Stomach (tissue), 8 donors: ENCODE measurements at regions not wholly inside any gene's neighbourhood (a gene's known extent, or its start where the extent isn't known, plus 50 kb on each side); places are given as distances from the start of the nearest gene placed in this dataset.

Source experiments
- DNase-seq, 2 donors: peaks; one replicate each; pipeline versions ENCODE4 v3.0.0 to v3.0.0-alpha.2; 2013 to 2019
- H3K27ac ChIP-seq, 5 donors: fragments of 200-600 bp in 4 of 5; sonication (generic) in 4 of 5; one replicate each; pipeline ENCODE4 v1.5.1; 2013 to 2019; ENCODE audit warnings: mild to moderate bottlenecking in 1 of 5, moderate library complexity in 1 of 5
- H3K27me3 ChIP-seq, 3 donors: fragments of 200-600 bp; sonication (generic); one replicate each; pipeline ENCODE4 v1.5.1; 2017 to 2019; ENCODE audit warnings: mixed run types in 1 of 3
- H3K36me3 ChIP-seq, 4 donors: fragments of 200-600 bp; sonication (generic); 1 replicate in 3 of 4; 2 replicates in 1 of 4; pipeline ENCODE4 v1.5.1; 2016 to 2019
- H3K4me1 ChIP-seq, 4 donors: fragments of 200-600 bp; sonication (generic); one replicate each; pipeline ENCODE4 v1.5.1; 2016 to 2019
- H3K4me3 ChIP-seq, 4 donors: fragments of 200-600 bp; sonication (generic) in 3 of 4; one replicate each; pipeline ENCODE4 v1.5.1; 2016 to 2019; ENCODE audit warnings: mild to moderate bottlenecking in 1 of 4
- H3K9me3 ChIP-seq, 4 donors: fragments of 200-600 bp; sonication (generic); one replicate each; pipeline ENCODE4 v1.5.1; 2016 to 2019
- CTCF ChIP-seq, 7 experiments: fragments of 450-650 bp in 4 of 7; fragments of 200-600 bp in 3 of 7; sonication (generic) in 3 of 7; IDR thresholded peaks; one replicate each; pipeline ENCODE4 v1.5.1; 2016 to 2019; ENCODE audit warnings: antibody characterized with exemption in 7 of 7, control low read depth in 2 of 7, mild to moderate bottlenecking in 1 of 7
- EP300 ChIP-seq: sonication (generic); formaldehyde crosslinking; IDR thresholded peaks from one replicate; pipeline ENCODE4 v1.6.1; 2017; ENCODE audit warnings: antibody characterized with exemption
- POLR2A ChIP-seq, 4 donors: fragments of 450-650 bp; IDR thresholded peaks; one replicate each; pipeline ENCODE4 v1.6.1; 2016; ENCODE audit warnings: antibody characterized with exemption in 4 of 4, control low read depth in 2 of 4, mild to moderate bottlenecking in 1 of 4, moderate library complexity in 1 of 4
- POLR2AphosphoS5 ChIP-seq, 3 donors: sonication (generic); formaldehyde crosslinking; IDR thresholded peaks; one replicate each; pipeline ENCODE4 v1.6.1; 2016; ENCODE audit warnings: antibody characterized with exemption in 3 of 3
- WGBS, 5 donors: extraction: QIAGEN DNeasy Blood & Tissue Kit in 3 of 5; methylation state at CpG; one replicate each; pipeline versions ENCODE4 v1.1.5 to v1.1.7; 2013 to 2018; 5-methylcytosine and 5-hydroxymethylcytosine counted together
- intact Hi-C: fragments of 100-400 bp; cut with DNase I; formaldehyde crosslinking; loops from one replicate; pipeline ENCODE4 v1.15.1; 2023; ENCODE audit warnings: low total_unique reads
- donor health status: healthy with polysubstance abuse.
- donor health status: Bipolar disorder and iron deficiency.
- donor health status: healthy.

- DNase-seq = no peak
- intact Hi-C loops = no loop called here
- TF ChIP-seq POLR2A (IDR thresholded peaks at IDR 0.05) (no peak), POLR2AphosphoS5 (IDR thresholded peaks at IDR 0.05) (no peak), EP300 (no peak), CTCF (IDR thresholded peaks at IDR 0.05) (no peak)
- Histone ChIP-seq H3K36me3 (no peaks in the 10 kb centered on the region), H3K27ac (peak overlapping the region in 1 of 5 donors; percentile 80), H3K9me3 (no peaks in the 10 kb centered on the region), H3K4me3 (no peak overlapping the region), H3K4me1 (peaks cover 0 to 6% (median 0%) of the 10 kb centered on the region in 4 donors), H3K27me3 (no peaks in the 10 kb centered on the region)
- WGBS, 5 donors = 38 to 55% (median 43%) methylated on average over 10 of the region's 10 CpGs
Observed at GRCh38 chr2:236359426-236360045, 95.3 kb upstream of the ASB18 start.

GRCh38 chr2:236360496-236360895 lies 96.3 kb upstream of the ASB18 start:
- no peaks in the 10 kb centered on the region for H3K36me3 ChIP-seq
- H3K4me3 ChIP-seq = no peak overlapping the region
- 21 to 56% (median 26%) methylated on average over 4 of the region's 4 CpGs for WGBS, 5 donors
- intact Hi-C loops = no loop called here
- no peak for TF ChIP-seq POLR2A (IDR thresholded peaks at IDR 0.05)
- no peak for TF ChIP-seq CTCF (IDR thresholded peaks at IDR 0.05)
- no peak for TF ChIP-seq EP300
- peak in 2 of 3 donors; percentile 31 to 69 for TF ChIP-seq POLR2AphosphoS5 (IDR thresholded peaks at IDR 0.05)
- peaks cover 0 to 6% (median 0%) of the 10 kb centered on the region in 3 donors for H3K27me3 ChIP-seq
- peak in 1 of 2 donors; percentile 57 for DNase-seq
- peak overlapping the region in 2 of 5 donors; percentile 33 to 80 for H3K27ac ChIP-seq
- no peaks in the 10 kb centered on the region for H3K9me3 ChIP-seq
- peaks cover 0 to 6% (median 0%) of the 10 kb centered on the region in 4 donors for H3K4me1 ChIP-seq

DNA sequence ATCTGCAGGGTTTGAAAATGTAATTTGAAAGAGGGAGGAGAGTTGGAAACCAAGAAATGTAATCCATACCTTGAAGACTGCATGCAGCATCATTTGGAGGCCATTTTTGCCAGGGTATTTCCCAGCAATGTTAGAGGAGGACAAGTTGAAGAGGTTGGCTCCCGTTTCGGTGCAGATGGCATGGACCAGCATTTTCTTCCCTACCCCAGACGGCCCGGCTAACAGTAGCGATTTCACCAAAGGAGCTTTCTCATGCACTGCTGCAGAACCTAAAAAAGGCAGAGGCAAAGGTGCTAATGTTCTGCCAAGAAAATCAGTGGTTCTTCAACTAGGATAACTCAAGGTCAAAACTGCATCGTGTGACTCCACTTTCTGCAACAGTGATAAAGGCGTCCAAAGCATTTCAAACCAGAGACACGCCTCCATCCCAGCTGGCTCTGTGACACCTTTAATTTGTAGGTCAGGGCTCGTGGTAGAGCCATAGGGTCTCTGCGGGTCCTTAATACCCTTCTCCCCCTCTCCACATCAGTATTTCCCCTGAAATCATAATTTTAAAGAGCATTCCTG lies 99.6 kb upstream of the ASB18 start:
- no peaks in the 10 kb centered on the region for H3K36me3 ChIP-seq
- intact Hi-C loops = no loop called here
- H3K9me3 ChIP-seq = no peaks in the 10 kb centered on the region
- H3K27me3 ChIP-seq = peaks cover 0 to 6% (median 0%) of the 10 kb centered on the region in 3 donors
- WGBS, 5 donors = 76 to 82% (median 80%) methylated on average over 10 of the region's 10 CpGs
- no peak for TF ChIP-seq EP300
- no peak for TF ChIP-seq POLR2AphosphoS5 (IDR thresholded peaks at IDR 0.05)
- TF ChIP-seq POLR2A (IDR thresholded peaks at IDR 0.05) = no peak
- TF ChIP-seq CTCF (IDR thresholded peaks at IDR 0.05) = no peak
- no peak for DNase-seq
- H3K4me3 ChIP-seq = no peak overlapping the region
- H3K4me1 ChIP-seq = peaks cover 0 to 9% (median 7%) of the 10 kb centered on the region in 4 donors
- no peak overlapping the region for H3K27ac ChIP-seq

- Histone ChIP-seq H3K4me3 (no peak overlapping the region), H3K9me3 (no peaks in the 10 kb centered on the region), H3K4me1 (peaks cover 11 to 26% (median 18%) of the 10 kb centered on the region in 4 donors), H3K36me3 (no peaks in the 10 kb centered on the region), H3K27ac (peak overlapping the region in 1 of 5 donors; percentile 72), H3K27me3 (peaks cover 0 to 16% (median 0%) of the 10 kb centered on the region in 3 donors)
- intact Hi-C loops = no loop called here
- 81 to 92% (median 88%) methylated on average over 14 of the region's 14 CpGs for WGBS, 5 donors
- DNase-seq = no peak
- no peak for TF ChIP-seq POLR2A (IDR thresholded peaks at IDR 0.05)
- no peak for TF ChIP-seq EP300
- TF ChIP-seq CTCF (IDR thresholded peaks at IDR 0.05) = no peak
- no peak for TF ChIP-seq POLR2AphosphoS5 (IDR thresholded peaks at IDR 0.05)
Observed at GRCh38 chr2:236365258-236366048, 101.2 kb upstream of the ASB18 start.
